ENCODE measurements at regions not wholly inside any gene's neighbourhood (a gene's known extent, or its start where the extent isn't known, plus 50 kb on each side); places are given as distances from the start of the nearest gene placed in this dataset.

DNA sequence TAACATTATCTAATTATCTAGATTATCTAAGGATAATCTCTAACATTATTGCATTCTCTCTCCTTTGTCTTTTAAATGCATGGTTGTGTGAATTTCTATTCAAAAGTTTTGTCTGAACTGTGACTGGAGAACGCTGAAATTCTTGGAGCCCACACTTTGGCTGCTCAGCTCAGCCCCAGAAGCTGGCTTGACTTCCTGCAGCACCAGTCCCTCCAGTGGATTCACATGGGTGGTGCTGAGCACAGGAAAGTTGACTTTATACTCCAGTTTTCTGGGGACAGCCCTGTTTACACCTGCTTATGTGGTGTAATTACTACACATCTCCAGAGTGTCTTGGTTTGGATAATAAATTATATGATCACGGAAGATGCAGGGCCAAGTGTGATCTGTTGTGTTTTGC, 255.1 kb upstream of the NOX3 start:
- TF ChIP-seq, protein P1, sequence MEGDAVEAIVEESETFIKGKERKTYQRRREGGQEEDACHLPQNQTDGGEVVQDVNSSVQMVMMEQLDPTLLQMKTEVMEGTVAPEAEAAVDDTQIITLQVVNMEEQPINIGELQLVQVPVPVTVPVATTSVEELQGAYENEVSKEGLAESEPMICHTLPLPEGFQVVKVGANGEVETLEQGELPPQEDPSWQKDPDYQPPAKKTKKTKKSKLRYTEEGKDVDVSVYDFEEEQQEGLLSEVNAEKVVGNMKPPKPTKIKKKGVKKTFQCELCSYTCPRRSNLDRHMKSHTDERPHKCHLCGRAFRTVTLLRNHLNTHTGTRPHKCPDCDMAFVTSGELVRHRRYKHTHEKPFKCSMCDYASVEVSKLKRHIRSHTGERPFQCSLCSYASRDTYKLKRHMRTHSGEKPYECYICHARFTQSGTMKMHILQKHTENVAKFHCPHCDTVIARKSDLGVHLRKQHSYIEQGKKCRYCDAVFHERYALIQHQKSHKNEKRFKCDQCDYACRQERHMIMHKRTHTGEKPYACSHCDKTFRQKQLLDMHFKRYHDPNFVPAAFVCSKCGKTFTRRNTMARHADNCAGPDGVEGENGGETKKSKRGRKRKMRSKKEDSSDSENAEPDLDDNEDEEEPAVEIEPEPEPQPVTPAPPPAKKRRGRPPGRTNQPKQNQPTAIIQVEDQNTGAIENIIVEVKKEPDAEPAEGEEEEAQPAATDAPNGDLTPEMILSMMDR (IDR thresholded peaks at IDR 0.05) = no peak
- no peak for TF ChIP-seq POLR2A (IDR thresholded peaks at IDR 0.05)
- Histone ChIP-seq H3K36me3 (replicated peaks in 1 of 2) (no peaks in the 10 kb centered on the region), H3K27me3 (no peaks in the 10 kb centered on the region), H3K27ac (no peak overlapping the region), H3K4me3 (no peak overlapping the region), H3K4me1 (replicated peaks in 1 of 2) (no peaks in the 10 kb centered on the region), H3K9me3 (replicated peaks in 1 of 3) (no peaks in the 10 kb centered on the region)
- no peak for DNase-seq
- 39 to 79% (median 52%) methylated on average over 2 of the region's 2 CpGs for WGBS, 4 donors
- intact Hi-C loops (cut with DNase I) = no loop called here

DNA sequence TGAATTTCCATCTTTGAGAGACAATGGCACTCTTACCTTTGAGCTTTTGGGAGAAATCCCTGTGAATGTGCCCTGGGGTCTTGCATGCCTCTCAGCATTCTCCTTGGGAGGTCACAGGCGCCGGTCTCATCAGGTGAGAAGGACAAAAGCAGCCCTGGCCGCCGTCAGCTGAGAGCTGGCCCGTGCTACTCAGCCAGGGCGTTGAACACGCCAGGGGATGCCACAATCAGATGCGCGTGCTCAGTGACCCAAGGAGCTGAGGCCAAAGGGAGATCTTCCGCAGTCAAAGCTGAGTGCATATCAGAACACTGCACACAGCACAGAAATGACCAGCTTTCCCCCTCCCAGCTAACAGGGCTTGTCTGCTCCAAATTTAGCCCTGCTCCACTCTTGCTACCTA, 253.6 kb upstream of the NOX3 start:
- H3K4me3 ChIP-seq = no peak overlapping the region
- WGBS, 4 donors = 97 to 100% (median 98%) methylated on average over 3 to 10 of the region's 10 CpGs
- TF ChIP-seq, protein P1 (IDR thresholded peaks at IDR 0.05) = no peak
- TF ChIP-seq POLR2A (IDR thresholded peaks at IDR 0.05) = no peak
- no peaks in the 10 kb centered on the region for H3K27me3 ChIP-seq
- DNase-seq = no peak
- no peaks in the 10 kb centered on the region for H3K36me3 ChIP-seq (replicated peaks in 1 of 2)
- H3K4me1 ChIP-seq (replicated peaks in 1 of 2) = no peaks in the 10 kb centered on the region
- no peak overlapping the region for H3K27ac ChIP-seq
- intact Hi-C loops (cut with DNase I) = no loop called here
- H3K9me3 ChIP-seq (replicated peaks in 1 of 3) = no peaks in the 10 kb centered on the region

DNA sequence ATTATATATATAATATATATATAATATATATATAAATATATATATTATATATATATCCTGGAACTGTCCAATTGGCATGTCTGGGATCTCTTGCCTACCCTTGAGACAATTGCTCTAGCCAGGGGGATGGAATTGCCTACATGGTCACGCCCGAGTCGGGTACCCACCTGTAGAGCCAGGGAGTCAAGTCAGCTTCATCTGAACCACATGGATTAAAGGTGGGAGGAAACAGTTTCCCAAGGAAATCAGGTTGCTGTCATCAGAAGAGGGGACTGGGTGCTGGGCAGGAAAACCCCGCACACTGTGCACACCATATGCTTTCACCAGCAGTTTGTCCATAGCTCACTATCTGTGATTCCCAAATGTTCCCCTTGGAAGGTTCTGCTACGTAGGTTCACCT, 252.5 kb upstream of the NOX3 start:
- DNase-seq = peak in 1 of 7 donors; percentile 30
- WGBS, 4 donors = 96 to 100% (median 97%) methylated on average over 4 to 5 of the region's 5 CpGs
- Histone ChIP-seq H3K4me3 (no peak overlapping the region), H3K36me3 (replicated peaks in 1 of 2) (no peaks in the 10 kb centered on the region), H3K4me1 (replicated peaks in 1 of 2) (no peaks in the 10 kb centered on the region), H3K27me3 (no peaks in the 10 kb centered on the region), H3K27ac (no peak overlapping the region), H3K9me3 (replicated peaks in 1 of 3) (no peaks in the 10 kb centered on the region)
- TF ChIP-seq, protein P1 (IDR thresholded peaks at IDR 0.05) = no peak
- TF ChIP-seq POLR2A (IDR thresholded peaks at IDR 0.05) = no peak
- intact Hi-C loops (cut with DNase I) = no loop called here

DNA sequence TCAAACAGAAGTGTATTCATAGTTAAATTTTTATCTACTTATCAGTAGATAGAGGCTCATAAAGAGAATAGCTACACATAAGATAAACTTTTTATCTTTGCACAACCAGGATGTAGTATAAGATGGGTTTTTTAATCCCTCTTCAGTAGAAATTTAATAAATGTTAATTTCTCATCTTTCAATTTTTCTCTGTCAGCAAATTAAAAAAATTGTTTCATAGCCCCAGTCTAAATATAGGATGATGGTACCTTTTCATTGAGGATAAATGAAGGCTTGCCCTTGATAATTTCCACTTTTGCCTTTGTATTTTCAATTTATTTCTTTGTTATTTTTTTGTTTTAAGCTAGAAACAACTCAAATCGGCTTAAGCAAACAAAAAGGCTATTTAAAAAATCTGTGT, 251.2 kb upstream of the NOX3 start:
- WGBS, 4 donors = 88 to 96% (median 91%) methylated on average over 1 of the region's 1 CpG
- Histone ChIP-seq H3K36me3 (replicated peaks in 1 of 2) (no peaks in the 10 kb centered on the region), H3K9me3 (replicated peaks in 1 of 3) (no peaks in the 10 kb centered on the region), H3K4me1 (replicated peaks in 1 of 2) (no peaks in the 10 kb centered on the region), H3K27me3 (no peaks in the 10 kb centered on the region), H3K27ac (no peak overlapping the region), H3K4me3 (no peak overlapping the region)
- intact Hi-C loops (cut with DNase I) = no loop called here
- DNase-seq = no peak
- no peak for TF ChIP-seq POLR2A (IDR thresholded peaks at IDR 0.05)
- TF ChIP-seq, protein P1 (IDR thresholded peaks at IDR 0.05) = no peak
